Mesenchymal stem cell (in vitro differentiated cells and primary cell): ENCODE measurements at regions not wholly inside any gene's neighbourhood (a gene's known extent, or its start where the extent isn't known, plus 50 kb on each side); places are given as distances from the start of the nearest gene placed in this dataset.

Source experiments
- DNase-seq: peaks from one replicate; pipeline ENCODE4 v3.0.0-alpha.2; 2013
- H2AFZ ChIP-seq: one replicate; pipeline ENCODE4 v1.6.1; 2013; ENCODE audit warnings: low read depth, mild to moderate bottlenecking, control low read depth, inconsistent platforms, low read length, moderate library complexity
- H2AK5ac ChIP-seq: 2 replicates; pipeline ENCODE4 v1.6.1; 2013; ENCODE audit warnings: low read length, moderate library complexity, mild to moderate bottlenecking, inconsistent platforms; ENCODE audit not compliant: severe bottlenecking
- H2BK120ac ChIP-seq: one replicate; pipeline ENCODE4 v1.6.1; 2013; ENCODE audit warnings: low read depth, mild to moderate bottlenecking, inconsistent platforms, low read length, moderate library complexity
- H2BK12ac ChIP-seq, 2 experiments: one replicate each; pipeline ENCODE4 v1.6.1; 2013; ENCODE audit warnings: inconsistent platforms in 2 of 2, low read length in 2 of 2, mild to moderate bottlenecking in 2 of 2, moderate library complexity in 2 of 2, control low read depth in 1 of 2
- H2BK15ac ChIP-seq: one replicate; pipeline ENCODE4 v1.6.1; 2013; ENCODE audit warnings: mild to moderate bottlenecking, low read depth, inconsistent platforms; ENCODE audit not compliant: poor library complexity, severe bottlenecking
- H2BK5ac ChIP-seq: 2 replicates; pipeline ENCODE4 v1.6.1; 2013; ENCODE audit warnings: low read depth, mild to moderate bottlenecking, low read length, control low read depth, inconsistent platforms; ENCODE audit not compliant: poor library complexity, severe bottlenecking
- H3K14ac ChIP-seq, 2 experiments: one replicate each; pipeline ENCODE4 v1.6.1; 2013; ENCODE audit warnings: inconsistent platforms in 2 of 2, low read length in 2 of 2, control low read depth in 1 of 2, mild to moderate bottlenecking in 1 of 2, moderate library complexity in 1 of 2
- H3K18ac ChIP-seq, 2 experiments: one replicate each; pipeline ENCODE4 v1.6.1; 2013; ENCODE audit warnings: inconsistent platforms in 2 of 2, low read length in 2 of 2, control low read depth in 1 of 2, low read depth in 1 of 2, mild to moderate bottlenecking in 1 of 2
- H3K23ac ChIP-seq, 2 experiments: one replicate each; pipeline ENCODE4 v1.6.1; 2013; ENCODE audit warnings: inconsistent platforms in 2 of 2, low read length in 2 of 2, mild to moderate bottlenecking in 2 of 2, moderate library complexity in 2 of 2, control low read depth in 1 of 2
- H3K27ac ChIP-seq: 2 replicates; pipeline ENCODE4 v1.5.1; 2013; ENCODE audit warnings: mild to moderate bottlenecking, moderate library complexity, low read length, control low read depth, inconsistent platforms; ENCODE audit not compliant: poor library complexity, severe bottlenecking
- H3K27me3 ChIP-seq, 2 experiments: 2 replicates each; pipeline versions ENCODE4 v1.6.1 to v1.7.0; 2013; ENCODE audit warnings: low read length in 2 of 2, mild to moderate bottlenecking in 2 of 2, moderate library complexity in 2 of 2, control low read depth in 1 of 2, inconsistent platforms in 1 of 2; ENCODE audit not compliant: control insufficient read depth in 1 of 2, insufficient read depth in 1 of 2
- H3K36me3 ChIP-seq, 2 experiments: 2 replicates each; pipeline versions ENCODE4 v1.6.1 to v1.7.0; 2013; ENCODE audit warnings: low read length in 2 of 2, control low read depth in 1 of 2, inconsistent platforms in 1 of 2, low read depth in 1 of 2, mild to moderate bottlenecking in 1 of 2; ENCODE audit not compliant: insufficient read depth in 2 of 2, control insufficient read depth in 1 of 2
- H3K4ac ChIP-seq, 2 experiments: one replicate each; pipeline ENCODE4 v1.6.1; 2013; ENCODE audit warnings: inconsistent platforms in 2 of 2, low read length in 2 of 2, mild to moderate bottlenecking in 2 of 2, moderate library complexity in 2 of 2, control low read depth in 1 of 2, low read depth in 1 of 2
- H3K4me1 ChIP-seq: 2 replicates; pipeline ENCODE4 v1.6.1; 2013; ENCODE audit warnings: low read depth, low read length, control low read depth; ENCODE audit not compliant: control insufficient read depth, insufficient read depth
- H3K4me2 ChIP-seq: 2 replicates; pipeline ENCODE4 v1.6.1; 2013; ENCODE audit warnings: low read length, mild to moderate bottlenecking, inconsistent platforms; ENCODE audit not compliant: poor library complexity, severe bottlenecking
- H3K4me3 ChIP-seq, 2 experiments: 2 replicates each; pipeline versions ENCODE4 v1.5.1 to v1.7.0; 2013; ENCODE audit warnings: low read length in 2 of 2, mild to moderate bottlenecking in 2 of 2, control low read depth in 1 of 2, low read depth in 1 of 2; ENCODE audit not compliant: insufficient read depth in 1 of 2
- H3K79me1 ChIP-seq: replicated peaks from 2 replicates; pipeline ENCODE4 v1.6.1; 2013; ENCODE audit warnings: mild to moderate bottlenecking, control low read depth, low read length, inconsistent platforms; ENCODE audit not compliant: poor library complexity, severe bottlenecking
- H3K9ac ChIP-seq: 2 replicates; pipeline ENCODE4 v1.7.0; 2013; ENCODE audit warnings: mild to moderate bottlenecking, low read length, moderate library complexity
- H3K9me3 ChIP-seq: 2 replicates; pipeline ENCODE4 v1.7.0; 2013; ENCODE audit warnings: mild to moderate bottlenecking, low read length; ENCODE audit not compliant: control insufficient read depth
- H4K8ac ChIP-seq: one replicate; pipeline ENCODE4 v1.6.1; 2013; ENCODE audit warnings: inconsistent platforms, mild to moderate bottlenecking, low read length, moderate library complexity
- H4K91ac ChIP-seq: one replicate; pipeline ENCODE4 v1.6.1; 2013; ENCODE audit warnings: mild to moderate bottlenecking, low read length, inconsistent platforms
- WGBS: methylation state at CpG from one replicate; pipeline ENCODE4 v1.1.7; 2013; ENCODE audit warnings: mixed read lengths; 5-methylcytosine and 5-hydroxymethylcytosine counted together

GRCh38 chr3:5677555-5677954 lies 490.0 kb downstream of the EDEM1 start:
- Histone ChIP-seq H4K8ac (no peak overlapping the region), H2BK15ac (no peak overlapping the region), H2BK120ac (no peak overlapping the region), H2BK5ac (no peak overlapping the region), H3K9ac (no peak overlapping the region), H3K4me1 (no peaks in the 10 kb centered on the region), H3K36me3 (no peaks in the 10 kb centered on the region), H3K4ac (no peak overlapping the region), H3K23ac (no peak overlapping the region), H3K4me2 (no peak overlapping the region), H2AFZ (no peak overlapping the region), H3K14ac (no peak overlapping the region), H2AK5ac (no peak overlapping the region), H3K27me3 (no peaks in the 10 kb centered on the region), H2BK12ac (no peak overlapping the region), H3K4me3 (no peak overlapping the region), H4K91ac (no peak overlapping the region), H3K18ac (no peak overlapping the region), H3K27ac (no peak overlapping the region), H3K9me3 (peaks cover 16% of the 10 kb centered on the region), H3K79me1 (no peaks in the 10 kb centered on the region)
- 61% methylated on average over 5 of the region's 6 CpGs for WGBS
- no peak for DNase-seq

GRCh38 chr3:5678248-5678647 lies 490.7 kb downstream of the EDEM1 start:
- no peak overlapping the region for H2BK12ac ChIP-seq
- no peak for DNase-seq
- 80% methylated on average over 1 of the region's 2 CpGs for WGBS

GRCh38 chr3:5678844-5679243 lies 491.3 kb downstream of the EDEM1 start:
- no peak overlapping the region for H3K4ac ChIP-seq
- no peak overlapping the region for H3K4me3 ChIP-seq
- H3K4me2 ChIP-seq = no peak overlapping the region
- no peak overlapping the region for H2BK12ac ChIP-seq
- no peak overlapping the region for H2AFZ ChIP-seq
- H2BK15ac ChIP-seq = no peak overlapping the region
- no peak overlapping the region for H2BK5ac ChIP-seq
- H2BK120ac ChIP-seq = no peak overlapping the region
- no peaks in the 10 kb centered on the region for H3K27me3 ChIP-seq
- no peak overlapping the region for H4K91ac ChIP-seq
- no peak for DNase-seq
- no peak overlapping the region for H3K23ac ChIP-seq
- peaks cover 16% of the 10 kb centered on the region for H3K9me3 ChIP-seq
- H4K8ac ChIP-seq = no peak overlapping the region
- no peak overlapping the region for H3K14ac ChIP-seq
- WGBS = 93% methylated on average over 4 of the region's 5 CpGs
- H2AK5ac ChIP-seq = no peak overlapping the region
- H3K9ac ChIP-seq = no peak overlapping the region
- H3K36me3 ChIP-seq = no peaks in the 10 kb centered on the region
- H3K79me1 ChIP-seq = no peaks in the 10 kb centered on the region
- H3K18ac ChIP-seq = no peak overlapping the region
- no peaks in the 10 kb centered on the region for H3K4me1 ChIP-seq
- H3K27ac ChIP-seq = no peak overlapping the region

More at GRCh38 chr3:5678248-5678647, 490.7 kb downstream of the EDEM1 start:
- Histone ChIP-seq H3K4ac (no peak overlapping the region), H3K23ac (no peak overlapping the region), H4K8ac (no peak overlapping the region), H2BK5ac (no peak overlapping the region), H3K14ac (no peak overlapping the region), H3K27me3 (no peaks in the 10 kb centered on the region), H3K18ac (no peak overlapping the region), H2BK15ac (no peak overlapping the region), H3K27ac (no peak overlapping the region), H3K79me1 (no peaks in the 10 kb centered on the region), H3K9me3 (peaks cover 16% of the 10 kb centered on the region), H3K4me2 (no peak overlapping the region), H3K4me1 (no peaks in the 10 kb centered on the region), H3K4me3 (no peak overlapping the region), H2AK5ac (no peak overlapping the region), H3K36me3 (no peaks in the 10 kb centered on the region), H3K9ac (no peak overlapping the region), H2AFZ (no peak overlapping the region), H4K91ac (no peak overlapping the region), H2BK120ac (no peak overlapping the region)

- Histone ChIP-seq H4K8ac (no peak overlapping the region), H2AK5ac (no peak overlapping the region), H3K18ac (no peak overlapping the region), H2AFZ (no peak overlapping the region), H3K4ac (no peak overlapping the region), H2BK5ac (no peak overlapping the region), H3K27me3 (no peaks in the 10 kb centered on the region), H2BK15ac (no peak overlapping the region), H3K27ac (no peak overlapping the region), H2BK12ac (no peak overlapping the region), H3K36me3 (no peaks in the 10 kb centered on the region), H3K9me3 (peaks cover 42% of the 10 kb centered on the region), H4K91ac (no peak overlapping the region), H3K4me2 (no peak overlapping the region), H3K9ac (no peak overlapping the region), H3K4me1 (no peaks in the 10 kb centered on the region), H3K14ac (no peak overlapping the region), H3K4me3 (no peak overlapping the region), H3K23ac (no peak overlapping the region), H3K79me1 (no peaks in the 10 kb centered on the region), H2BK120ac (no peak overlapping the region)
- WGBS = 59% methylated on average over 3 of the region's 3 CpGs
- DNase-seq = no peak
Observed at GRCh38 chr3:5687230-5687629, 499.7 kb downstream of the EDEM1 start.
